K562 (cell line): ENCODE measurements at regions not wholly inside any gene's neighbourhood (a gene's known extent, or its start where the extent isn't known, plus 50 kb on each side); places are given as distances from the start of the nearest gene placed in this dataset.

Experiments
- ATAC-seq: fragments of 200-7000 bp; cut with Tn5 transposase; 3 replicates; pipeline ENCODE4 v1.9.1; 2020; ENCODE audit warnings: moderate library complexity
- BruUV-seq: library from RNA; stranded (reverse); fragments of 400-500 nt; replicated peaks from 2 replicates; lab custom pipeline; 2021; lab: Mats Ljungman, UMichigan
- CTCF ChIA-PET: fragments of 300-600 bp; formaldehyde crosslinking; extraction: SDS; loops from one replicate; lab custom pipeline; 2021; ENCODE audit warnings: low intra/inter-chr PET ratio; lab: Yijun Ruan, JAX
- POLR2A ChIA-PET: fragments of 300-600, 350-650 bp; sonication (Branson Sonifier 250); formaldehyde crosslinking; extraction: SDS; loops from one replicate; lab custom pipeline; 2021; ENCODE audit warnings: antibody characterized with exemption, inconsistent platforms; lab: Yijun Ruan, JAX
- DNase-seq, 4 experiments: peaks; one replicate each; pipeline versions ENCODE4 v3.0.0 to v3.0.0-alpha.2; 2011 to 2018; ENCODE audit warnings: low spot score in 3 of 4, mixed read lengths in 3 of 4; ENCODE audit errors: extremely low read depth in 1 of 4
- FAIRE-seq: peaks from 2 replicates; lab custom pipeline; 2011; peaks lifted over from hg19 to GRCh38; lab: Jason Lieb, UNC
- H2AFZ ChIP-seq: 2 replicates; pipeline ENCODE4 v1.6.0; 2011; ENCODE audit warnings: low read depth, low read length, control low read depth, inconsistent platforms
- H3K27ac ChIP-seq: fragments of 200-600 bp; 3 replicates; pipeline ENCODE4 v1.8.0; 2011; ENCODE audit warnings: low read depth, mild to moderate bottlenecking, control low read depth, inconsistent platforms, low read length, moderate library complexity, mixed read lengths; ENCODE audit errors: extremely low read depth
- H3K27me3 ChIP-seq, 2 experiments: fragments of 300-600 bp in 1 of 2; 2 replicates in 1 of 2; 3 replicates in 1 of 2; pipeline versions ENCODE4 v1.6.0 to v1.8.0; 2011; ENCODE audit warnings: inconsistent platforms in 2 of 2, low read length in 2 of 2, mild to moderate bottlenecking in 1 of 2, mixed read lengths in 1 of 2, moderate library complexity in 1 of 2; ENCODE audit not compliant: control insufficient read depth in 2 of 2, insufficient read depth in 2 of 2
- H3K36me3 ChIP-seq: fragments of 300-600 bp; 3 replicates; pipeline ENCODE4 v1.8.0; 2011; ENCODE audit warnings: mild to moderate bottlenecking, low read length, inconsistent platforms; ENCODE audit not compliant: control insufficient read depth, insufficient read depth
- H3K4me1 ChIP-seq, 2 experiments: fragments of 200-600 bp in 1 of 2; replicated peaks in 1 of 2; 2 replicates in 1 of 2; 3 replicates in 1 of 2; pipeline versions ENCODE4 v1.5.1 to v1.8.0; 2011; ENCODE audit warnings: inconsistent platforms in 2 of 2, low read length in 2 of 2, mild to moderate bottlenecking in 1 of 2, mixed read lengths in 1 of 2, moderate library complexity in 1 of 2; ENCODE audit not compliant: control insufficient read depth in 2 of 2, insufficient read depth in 2 of 2
- H3K4me2 ChIP-seq: 2 replicates; pipeline ENCODE4 v1.6.1; 2011; ENCODE audit warnings: low read length, control low read depth, inconsistent platforms, mixed read lengths; ENCODE audit not compliant: insufficient read depth
- H3K4me3 ChIP-seq: fragments of 200-600 bp; sonication (generic), shearing (Covaris generic); 2 replicates; pipeline ENCODE4 v1.5.1; 2016; ENCODE audit warnings: control low read depth, inconsistent platforms
- H3K79me2 ChIP-seq: fragments of 200-600 bp; 3 replicates; pipeline ENCODE4 v1.8.0; 2011; ENCODE audit warnings: low read length, inconsistent platforms; ENCODE audit not compliant: control insufficient read depth, insufficient read depth
- H3K9ac ChIP-seq, 2 experiments: 2 replicates each; pipeline versions ENCODE4 v1.6.0 to v1.6.1; 2011; ENCODE audit warnings: low read depth in 2 of 2, low read length in 2 of 2, control low read depth in 1 of 2, inconsistent platforms in 1 of 2, mild to moderate bottlenecking in 1 of 2, mixed read lengths in 1 of 2; ENCODE audit not compliant: insufficient read depth in 1 of 2
- H3K9me1 ChIP-seq: one replicate; pipeline ENCODE4 v1.6.0; 2011; ENCODE audit warnings: inconsistent platforms, mild to moderate bottlenecking, low read length, moderate library complexity; ENCODE audit not compliant: control insufficient read depth, insufficient read depth
- H3K9me3 ChIP-seq: replicated peaks from 2 replicates; pipeline ENCODE4 v1.5.1; 2011; ENCODE audit warnings: low read depth, low read length, inconsistent platforms; ENCODE audit not compliant: control insufficient read depth, insufficient read depth
- H4K20me1 ChIP-seq: replicated peaks from 2 replicates; pipeline ENCODE4 v1.6.1; 2011; ENCODE audit warnings: low read length, inconsistent platforms, mixed read lengths; ENCODE audit not compliant: control insufficient read depth, insufficient read depth
- CREB1 ChIP-seq, 2 experiments: sonication (generic) in 1 of 2; formaldehyde crosslinking in 1 of 2; IDR thresholded peaks; 2 replicates each; pipeline versions ENCODE4 v1.6.1 to v1.8.0; 2012 to 2022; ENCODE audit warnings: inconsistent platforms in 1 of 2, mild to moderate bottlenecking in 1 of 2, missing genetic modification reagents in 1 of 2, moderate library complexity in 1 of 2
- CXXC5 ChIP-seq: fragments of 250-450 bp; sonication (Bioruptor Pico); IDR thresholded peaks from 2 replicates; pipeline ENCODE4 v1.8.0; 2022; ENCODE audit warnings: inconsistent platforms, mild to moderate bottlenecking, moderate library complexity
- ETS2 ChIP-seq: IDR thresholded peaks from 2 replicates; pipeline ENCODE4 v1.6.1; 2016; ENCODE audit warnings: borderline replicate concordance, missing genetic modification characterization, mild to moderate bottlenecking, moderate library complexity, missing compliant biosample characterization; ENCODE audit not compliant: poor library complexity, severe bottlenecking
- MBD2 ChIP-seq: sonication (generic); IDR thresholded peaks from 2 replicates; pipeline ENCODE4 v1.6.1; 2016; ENCODE audit warnings: low read depth, borderline replicate concordance
- RBM25 ChIP-seq: fragments of 200-400 bp; formaldehyde crosslinking; IDR thresholded peaks from 2 replicates; pipeline ENCODE4 v1.6.1; 2018; ENCODE audit warnings: low read length, low read depth, moderate library complexity; ENCODE audit not compliant: severe bottlenecking
- RBM39 ChIP-seq: fragments of 200-400 bp; formaldehyde crosslinking; optimal IDR thresholded peaks from 2 replicates; pipeline ENCODE3; 2018; ENCODE audit warnings: low read depth, low read length
- SIN3B ChIP-seq: fragments of 450-650 bp; IDR thresholded peaks from 2 replicates; pipeline ENCODE4 v1.6.1; 2017; ENCODE audit warnings: low read depth, mild to moderate bottlenecking, moderate library complexity
- SMARCA4 ChIP-seq: fragments of 450-650 bp; IDR thresholded peaks from 2 replicates; pipeline ENCODE4 v1.6.1; 2016
- ZFP1 ChIP-seq: fragments of 450-650 bp; formaldehyde crosslinking; IDR thresholded peaks from 2 replicates; pipeline ENCODE4 v1.4.0; 2020; ENCODE audit warnings: mild to moderate bottlenecking, mixed read lengths
- ZNF347 ChIP-seq: fragments of 450-650 bp; formaldehyde crosslinking; IDR thresholded peaks from 2 replicates; pipeline ENCODE4 v1.4.0; 2020; ENCODE audit warnings: low read depth, mild to moderate bottlenecking, moderate library complexity
- WGBS: fragments of 100-300 bp; shearing (Covaris generic); methylation state at CpG from one replicate; pipeline ENCODE4 v1.1.6; 2016; ENCODE audit warnings: low coverage, mixed read lengths; ENCODE audit not compliant: insufficient coverage; ENCODE audit errors: missing lambda C conversion rate; 5-methylcytosine and 5-hydroxymethylcytosine counted together
- in situ Hi-C: fragments of 300-500 bp; cut with MboI; formaldehyde crosslinking; loops from 4 replicates; pipeline ENCODE4 v1.15.0; 2018; ENCODE audit warnings: inconsistent platforms, mixed read lengths
- intact Hi-C: fragments of 100-400 bp; cut with micrococcal nuclease; formaldehyde crosslinking; loops from 2 replicates; pipeline ENCODE4 v1.14.2; 2022
- TF ChIP-seq, protein P1 (sequence below): fragments of 200-800 bp; sonication (Bioruptor generic); IDR thresholded peaks from 2 replicates; pipeline ENCODE4 v1.6.1; 2017; ENCODE audit warnings: missing genetic modification characterization, missing compliant biosample characterization
- TF ChIP-seq, protein P2 (sequence below): fragments of 200-800 bp; sonication (Bioruptor generic); IDR thresholded peaks from 2 replicates; pipeline ENCODE4 v1.6.1; 2016; ENCODE audit warnings: missing genetic modification characterization, missing compliant biosample characterization
- TF ChIP-seq, protein P3 (sequence below): fragments of 450-650 bp; IDR thresholded peaks from 2 replicates; pipeline ENCODE4 v1.6.1; 2017; ENCODE audit warnings: antibody characterized with exemption, mild to moderate bottlenecking

DNA sequence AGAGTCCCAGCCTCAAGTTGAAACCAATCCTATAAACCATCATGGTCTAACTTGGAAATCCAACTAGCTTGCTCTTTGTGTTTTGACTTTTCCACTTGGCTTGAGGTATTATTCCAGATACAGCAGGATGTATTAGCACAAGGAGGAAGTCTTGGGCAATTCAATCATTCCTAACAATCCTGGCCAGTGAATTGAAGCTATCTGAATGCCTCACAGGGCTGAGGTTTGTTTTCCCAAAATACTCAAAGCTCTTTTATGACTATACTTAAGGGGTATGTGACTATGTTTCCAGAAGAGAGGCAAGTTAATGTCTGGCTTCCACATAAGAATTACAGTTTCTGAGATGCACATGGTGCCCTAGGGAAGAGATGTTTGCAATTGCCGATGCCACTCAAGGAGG, 66.8 kb upstream of the SH3RF1 start:
- no peak for ATAC-seq
- H3K36me3 ChIP-seq, result no peaks in the 10 kb centered on the region
- H4K20me1 ChIP-seq, result no peaks in the 10 kb centered on the region
- H2AFZ ChIP-seq, result no peak overlapping the region
- no peak overlapping the region for H3K4me2 ChIP-seq
- ChIA-PET POLR2A (no interaction called here), CTCF (interaction anchor here (0.5 to 0.7 kb wide), 2 partner anchors 26 to 155 kb away, joined by 3 to 4 read pairs; no protein-coding TSS in a partner anchor)
- intact Hi-C loops, result no loop called here
- BruUV-seq, result no TSS peak
- H3K27ac ChIP-seq, result no peak overlapping the region
- H3K9ac ChIP-seq, result no peak overlapping the region
- no peaks in the 10 kb centered on the region for H3K27me3 ChIP-seq
- no peak overlapping the region for H3K4me3 ChIP-seq
- no peaks in the 10 kb centered on the region for H3K79me2 ChIP-seq
- FAIRE-seq, result no peak
- 7% methylated on average over 1 of the region's 1 CpG for WGBS
- no peaks in the 10 kb centered on the region for H3K9me1 ChIP-seq
- no peaks in the 10 kb centered on the region for H3K4me1 ChIP-seq
- DNase-seq, result no peak
- H3K9me3 ChIP-seq, result no peaks in the 10 kb centered on the region
- in situ Hi-C loops, result no loop called here
- no peak for TF ChIP-seq RBM25
- no peak for TF ChIP-seq ZFP1
- no peak for TF ChIP-seq SIN3B
- TF ChIP-seq ETS2, result no peak
- TF ChIP-seq CXXC5, result no peak
- no peak for TF ChIP-seq CREB1 (IDR thresholded peaks at IDR 0.05)
- no peak for TF ChIP-seq CREB1 (CRISPR knock-in tag; IDR thresholded peaks at IDR 0.05)
- TF ChIP-seq, protein P1, sequence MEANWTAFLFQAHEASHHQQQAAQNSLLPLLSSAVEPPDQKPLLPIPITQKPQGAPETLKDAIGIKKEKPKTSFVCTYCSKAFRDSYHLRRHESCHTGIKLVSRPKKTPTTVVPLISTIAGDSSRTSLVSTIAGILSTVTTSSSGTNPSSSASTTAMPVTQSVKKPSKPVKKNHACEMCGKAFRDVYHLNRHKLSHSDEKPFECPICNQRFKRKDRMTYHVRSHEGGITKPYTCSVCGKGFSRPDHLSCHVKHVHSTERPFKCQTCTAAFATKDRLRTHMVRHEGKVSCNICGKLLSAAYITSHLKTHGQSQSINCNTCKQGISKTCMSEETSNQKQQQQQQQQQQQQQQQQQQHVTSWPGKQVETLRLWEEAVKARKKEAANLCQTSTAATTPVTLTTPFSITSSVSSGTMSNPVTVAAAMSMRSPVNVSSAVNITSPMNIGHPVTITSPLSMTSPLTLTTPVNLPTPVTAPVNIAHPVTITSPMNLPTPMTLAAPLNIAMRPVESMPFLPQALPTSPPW, result no peak
- no peak for TF ChIP-seq RBM39
- TF ChIP-seq, protein P2, sequence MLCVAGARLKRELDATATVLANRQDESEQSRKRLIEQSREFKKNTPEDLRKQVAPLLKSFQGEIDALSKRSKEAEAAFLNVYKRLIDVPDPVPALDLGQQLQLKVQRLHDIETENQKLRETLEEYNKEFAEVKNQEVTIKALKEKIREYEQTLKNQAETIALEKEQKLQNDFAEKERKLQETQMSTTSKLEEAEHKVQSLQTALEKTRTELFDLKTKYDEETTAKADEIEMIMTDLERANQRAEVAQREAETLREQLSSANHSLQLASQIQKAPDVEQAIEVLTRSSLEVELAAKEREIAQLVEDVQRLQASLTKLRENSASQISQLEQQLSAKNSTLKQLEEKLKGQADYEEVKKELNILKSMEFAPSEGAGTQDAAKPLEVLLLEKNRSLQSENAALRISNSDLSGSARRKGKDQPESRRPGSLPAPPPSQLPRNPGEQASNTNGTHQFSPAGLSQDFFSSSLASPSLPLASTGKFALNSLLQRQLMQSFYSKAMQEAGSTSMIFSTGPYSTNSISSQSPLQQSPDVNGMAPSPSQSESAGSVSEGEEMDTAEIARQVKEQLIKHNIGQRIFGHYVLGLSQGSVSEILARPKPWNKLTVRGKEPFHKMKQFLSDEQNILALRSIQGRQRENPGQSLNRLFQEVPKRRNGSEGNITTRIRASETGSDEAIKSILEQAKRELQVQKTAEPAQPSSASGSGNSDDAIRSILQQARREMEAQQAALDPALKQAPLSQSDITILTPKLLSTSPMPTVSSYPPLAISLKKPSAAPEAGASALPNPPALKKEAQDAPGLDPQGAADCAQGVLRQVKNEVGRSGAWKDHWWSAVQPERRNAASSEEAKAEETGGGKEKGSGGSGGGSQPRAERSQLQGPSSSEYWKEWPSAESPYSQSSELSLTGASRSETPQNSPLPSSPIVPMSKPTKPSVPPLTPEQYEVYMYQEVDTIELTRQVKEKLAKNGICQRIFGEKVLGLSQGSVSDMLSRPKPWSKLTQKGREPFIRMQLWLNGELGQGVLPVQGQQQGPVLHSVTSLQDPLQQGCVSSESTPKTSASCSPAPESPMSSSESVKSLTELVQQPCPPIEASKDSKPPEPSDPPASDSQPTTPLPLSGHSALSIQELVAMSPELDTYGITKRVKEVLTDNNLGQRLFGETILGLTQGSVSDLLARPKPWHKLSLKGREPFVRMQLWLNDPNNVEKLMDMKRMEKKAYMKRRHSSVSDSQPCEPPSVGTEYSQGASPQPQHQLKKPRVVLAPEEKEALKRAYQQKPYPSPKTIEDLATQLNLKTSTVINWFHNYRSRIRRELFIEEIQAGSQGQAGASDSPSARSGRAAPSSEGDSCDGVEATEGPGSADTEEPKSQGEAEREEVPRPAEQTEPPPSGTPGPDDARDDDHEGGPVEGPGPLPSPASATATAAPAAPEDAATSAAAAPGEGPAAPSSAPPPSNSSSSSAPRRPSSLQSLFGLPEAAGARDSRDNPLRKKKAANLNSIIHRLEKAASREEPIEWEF (CRISPR knock-in tag), result no peak
- TF ChIP-seq, protein P3, sequence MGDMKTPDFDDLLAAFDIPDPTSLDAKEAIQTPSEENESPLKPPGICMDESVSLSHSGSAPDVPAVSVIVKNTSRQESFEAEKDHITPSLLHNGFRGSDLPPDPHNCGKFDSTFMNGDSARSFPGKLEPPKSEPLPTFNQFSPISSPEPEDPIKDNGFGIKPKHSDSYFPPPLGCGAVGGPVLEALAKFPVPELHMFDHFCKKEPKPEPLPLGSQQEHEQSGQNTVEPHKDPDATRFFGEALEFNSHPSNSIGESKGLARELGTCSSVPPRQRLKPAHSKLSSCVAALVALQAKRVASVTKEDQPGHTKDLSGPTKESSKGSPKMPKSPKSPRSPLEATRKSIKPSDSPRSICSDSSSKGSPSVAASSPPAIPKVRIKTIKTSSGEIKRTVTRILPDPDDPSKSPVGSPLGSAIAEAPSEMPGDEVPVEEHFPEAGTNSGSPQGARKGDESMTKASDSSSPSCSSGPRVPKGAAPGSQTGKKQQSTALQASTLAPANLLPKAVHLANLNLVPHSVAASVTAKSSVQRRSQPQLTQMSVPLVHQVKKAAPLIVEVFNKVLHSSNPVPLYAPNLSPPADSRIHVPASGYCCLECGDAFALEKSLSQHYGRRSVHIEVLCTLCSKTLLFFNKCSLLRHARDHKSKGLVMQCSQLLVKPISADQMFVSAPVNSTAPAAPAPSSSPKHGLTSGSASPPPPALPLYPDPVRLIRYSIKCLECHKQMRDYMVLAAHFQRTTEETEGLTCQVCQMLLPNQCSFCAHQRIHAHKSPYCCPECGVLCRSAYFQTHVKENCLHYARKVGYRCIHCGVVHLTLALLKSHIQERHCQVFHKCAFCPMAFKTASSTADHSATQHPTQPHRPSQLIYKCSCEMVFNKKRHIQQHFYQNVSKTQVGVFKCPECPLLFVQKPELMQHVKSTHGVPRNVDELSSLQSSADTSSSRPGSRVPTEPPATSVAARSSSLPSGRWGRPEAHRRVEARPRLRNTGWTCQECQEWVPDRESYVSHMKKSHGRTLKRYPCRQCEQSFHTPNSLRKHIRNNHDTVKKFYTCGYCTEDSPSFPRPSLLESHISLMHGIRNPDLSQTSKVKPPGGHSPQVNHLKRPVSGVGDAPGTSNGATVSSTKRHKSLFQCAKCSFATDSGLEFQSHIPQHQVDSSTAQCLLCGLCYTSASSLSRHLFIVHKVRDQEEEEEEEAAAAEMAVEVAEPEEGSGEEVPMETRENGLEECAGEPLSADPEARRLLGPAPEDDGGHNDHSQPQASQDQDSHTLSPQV, result no peak
- no peak for TF ChIP-seq ZNF347
- TF ChIP-seq MBD2, result no peak
- no peak for TF ChIP-seq SMARCA4
